Body of pancreas (tissue), 4 donors: ENCODE measurements at regions not wholly inside any gene's neighbourhood (a gene's known extent, or its start where the extent isn't known, plus 50 kb on each side); places are given as distances from the start of the nearest gene placed in this dataset.
"Not testable (repeated sequence)": the region's sequence is repeated elsewhere in the genome, so short reads cannot be mapped to it uniquely, and the experiment has no call there.

ENCODE experiments used
- ATAC-seq: fragments of 150-250 bp; one replicate; pipeline ENCODE4 v1.9.1; 2016
- DNase-seq, 4 donors: peaks; one replicate each; pipeline ENCODE4 v3.0.0-alpha.2; 2019
- H3K27ac ChIP-seq, 4 donors: fragments of 200-600 bp; sonication (generic); 1 replicate in 3 of 4; 2 replicates in 1 of 4; pipeline versions ENCODE4 v1.5.1 to v1.6.1; 2016 to 2019; ENCODE audit warnings: mild to moderate bottlenecking in 1 of 4, mixed read lengths in 1 of 4, moderate library complexity in 1 of 4
- H3K27me3 ChIP-seq, 2 donors: fragments of 200-600 bp; sonication (generic); one replicate each; pipeline ENCODE4 v1.6.0; 2016; ENCODE audit warnings: mild to moderate bottlenecking in 1 of 2
- H3K36me3 ChIP-seq, 2 donors: fragments of 200-600 bp; sonication (generic); replicated peaks in 1 of 2; 2 replicates each; pipeline ENCODE4 v1.5.1; 2016; ENCODE audit warnings: low read depth in 2 of 2; ENCODE audit not compliant: insufficient read depth in 1 of 2
- H3K4me1 ChIP-seq: fragments of 200-600 bp; sonication (generic); one replicate; pipeline ENCODE4 v1.6.0; 2016
- H3K4me3 ChIP-seq, 2 donors: fragments of 200-600 bp; sonication (generic); 1 replicate in 1 of 2; 2 replicates in 1 of 2; pipeline ENCODE4 v1.5.1; 2016 to 2019
- H3K9me3 ChIP-seq, 3 donors: fragments of 200-600 bp; sonication (generic); 1 replicate in 2 of 3; 2 replicates in 1 of 3; pipeline ENCODE4 v1.5.1; 2016
- CTCF ChIP-seq, 7 experiments: fragments of 450-650 bp in 4 of 7; fragments of 200-600 bp in 3 of 7; sonication (generic) in 3 of 7; IDR thresholded peaks; one replicate each; pipeline ENCODE4 v1.5.1; 2016 to 2019; ENCODE audit warnings: antibody characterized with exemption in 7 of 7
- POLR2A ChIP-seq, 3 donors: fragments of 450-650 bp; IDR thresholded peaks; one replicate each; pipeline ENCODE4 v1.6.1; 2016; ENCODE audit warnings: antibody characterized with exemption in 3 of 3, mild to moderate bottlenecking in 2 of 3
- WGBS, 2 donors: methylation state at CpG; one replicate each; pipeline ENCODE4 v1.1.5; 2017; 5-methylcytosine and 5-hydroxymethylcytosine counted together
- intact Hi-C: fragments of 100-400 bp; cut with DNase I; formaldehyde crosslinking; loops from one replicate; pipeline ENCODE4 v1.15.1; 2023

GRCh38 chr9:102439583-102439982, 555.5 kb upstream of the CYLC2 start:
- H3K9me3 ChIP-seq, result no peaks in the 10 kb centered on the region
- H3K4me3 ChIP-seq, result no peak overlapping the region
- DNase-seq (no peak), ATAC-seq (no peak)
- no peaks in the 10 kb centered on the region for H3K27me3 ChIP-seq
- no peaks in the 10 kb centered on the region for H3K4me1 ChIP-seq
- H3K27ac ChIP-seq, result no peak overlapping the region
- no peaks in the 10 kb centered on the region for H3K36me3 ChIP-seq
- TF ChIP-seq CTCF (IDR thresholded peaks at IDR 0.05) (no peak), POLR2A (IDR thresholded peaks at IDR 0.05) (no peak)
- intact Hi-C loops, result no loop called here

GRCh38 chr9:102436599-102436998, 558.5 kb upstream of the CYLC2 start:
- ATAC-seq, DNase-seq, H3K4me3 ChIP-seq, H3K4me1 ChIP-seq, intact Hi-C loops, H3K27me3 ChIP-seq, H3K9me3 ChIP-seq, H3K36me3 ChIP-seq, H3K27ac ChIP-seq: not testable (repeated sequence)
- WGBS, 2 donors, result 76 to 83% methylated on average over 13 of the region's 13 CpGs

GRCh38 chr9:102435427-102435826, 559.7 kb upstream of the CYLC2 start:
- DNase-seq, result no peak
- WGBS, 2 donors, result 70 to 85% methylated on average over 3 of the region's 3 CpGs
- intact Hi-C loops, result no loop called here
- no peak overlapping the region for H3K4me3 ChIP-seq
- no peak overlapping the region for H3K27ac ChIP-seq
- H3K27me3 ChIP-seq, result no peaks in the 10 kb centered on the region
- H3K36me3 ChIP-seq, result no peaks in the 10 kb centered on the region
- H3K9me3 ChIP-seq, result no peaks in the 10 kb centered on the region
- no peak for ATAC-seq
- TF ChIP-seq CTCF (IDR thresholded peaks at IDR 0.05), result no peak
- no peak for TF ChIP-seq POLR2A (IDR thresholded peaks at IDR 0.05)
- no peaks in the 10 kb centered on the region for H3K4me1 ChIP-seq

DNA sequence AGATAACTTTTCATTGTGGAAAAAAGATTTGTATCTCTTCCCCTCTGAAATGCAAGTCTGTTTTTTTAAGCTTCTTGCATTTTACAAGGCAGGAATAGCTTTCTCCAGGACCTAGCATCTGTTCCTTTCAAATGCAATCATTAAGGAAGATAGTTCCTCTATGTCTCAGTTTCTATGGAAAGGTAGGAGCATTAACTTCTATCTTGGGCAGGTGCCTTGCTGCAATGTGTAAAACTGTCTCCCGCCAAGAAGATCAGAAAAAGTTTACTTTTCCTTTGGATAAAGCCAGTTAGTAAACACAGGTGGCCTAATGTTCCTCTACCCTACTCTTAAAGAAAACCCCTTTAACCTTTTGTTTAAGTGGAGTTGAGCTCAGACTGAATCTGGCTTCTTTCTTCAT, 560.6 kb upstream of the CYLC2 start:
- Histone ChIP-seq H3K36me3 (no peaks in the 10 kb centered on the region), H3K27me3 (no peaks in the 10 kb centered on the region), H3K4me1 (no peaks in the 10 kb centered on the region), H3K4me3 (no peak overlapping the region), H3K27ac (no peak overlapping the region), H3K9me3 (no peaks in the 10 kb centered on the region)
- intact Hi-C loops, result no loop called here
- TF ChIP-seq POLR2A (IDR thresholded peaks at IDR 0.05), result no peak
- ATAC-seq, result no peak
- WGBS, 2 donors, result 21 to 24% methylated on average over 1 of the region's 1 CpG
- DNase-seq, result no peak

GRCh38 chr9:102428305-102428704, 566.8 kb upstream of the CYLC2 start:
- WGBS, 2 donors, result 71 to 78% methylated on average over 4 of the region's 4 CpGs
- Histone ChIP-seq H3K9me3 (no peaks in the 10 kb centered on the region), H3K36me3 (no peaks in the 10 kb centered on the region), H3K27ac (no peak overlapping the region), H3K27me3 (no peaks in the 10 kb centered on the region), H3K4me3 (no peak overlapping the region), H3K4me1 (no peaks in the 10 kb centered on the region)
- TF ChIP-seq POLR2A (IDR thresholded peaks at IDR 0.05), result no peak
- TF ChIP-seq CTCF (IDR thresholded peaks at IDR 0.05), result no peak
- intact Hi-C loops, result no loop called here
- DNase-seq, result no peak
- no peak for ATAC-seq

DNA sequence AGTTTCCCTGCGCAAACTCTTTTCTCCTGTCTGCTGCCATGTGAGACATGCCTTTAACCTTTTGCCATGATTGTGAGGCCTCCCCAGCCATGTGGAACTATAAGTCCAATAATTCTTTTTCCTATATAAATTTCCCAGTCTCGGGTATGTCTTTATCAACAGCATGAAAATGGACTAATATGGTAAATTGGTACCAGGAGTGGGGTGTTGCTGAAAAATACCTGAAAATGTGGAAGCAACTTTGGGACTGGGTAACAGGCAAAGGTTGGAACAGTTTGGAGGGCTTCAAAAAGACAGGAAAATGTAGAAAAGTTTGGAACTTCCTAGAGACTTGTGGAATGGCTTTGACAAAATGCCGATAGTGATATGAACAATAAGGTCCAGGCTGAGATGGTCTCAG, 578.9 kb upstream of the CYLC2 start:
- H3K36me3 ChIP-seq, H3K27ac ChIP-seq, H3K4me3 ChIP-seq, H3K9me3 ChIP-seq, H3K27me3 ChIP-seq, DNase-seq, H3K4me1 ChIP-seq, intact Hi-C loops, ATAC-seq: not testable (repeated sequence)
- WGBS, 2 donors, result 63 to 73% methylated on average over 3 of the region's 3 CpGs
